Hepatocyte (in vitro differentiated cells): ENCODE measurements at regions not wholly inside any gene's neighbourhood (a gene's known extent, or its start where the extent isn't known, plus 50 kb on each side); places are given as distances from the start of the nearest gene placed in this dataset.

ENCODE experiments used
- CTCF ChIP-seq: fragments of 200-600 bp; sonication (generic); IDR thresholded peaks from 2 replicates; pipeline ENCODE4 v1.5.1; 2016; ENCODE audit warnings: antibody characterized with exemption, mild to moderate bottlenecking; ENCODE audit not compliant: poor library complexity
- EZH2 ChIP-seq: fragments of 200-600 bp; sonication (generic); IDR thresholded peaks from 2 replicates; pipeline ENCODE4 v1.6.1; 2016; ENCODE audit warnings: antibody characterized with exemption, mild to moderate bottlenecking, borderline replicate concordance
- EZH2phosphoT487 ChIP-seq: fragments of 200-600 bp; sonication (generic); IDR thresholded peaks from one replicate; pipeline ENCODE4 v1.6.1; 2018; ENCODE audit warnings: antibody characterized with exemption, mild to moderate bottlenecking, low read depth, moderate library complexity; ENCODE audit not compliant: unreplicated experiment, severe bottlenecking

GRCh38 chr6:62942000-62942399 is 269.3 kb upstream of the FKBP1C start:
- no peak for TF ChIP-seq CTCF
- no peak for TF ChIP-seq EZH2phosphoT487
- TF ChIP-seq EZH2 = no peak
